Endothelial cell of umbilical vein (primary cell): ENCODE measurements at regions not wholly inside any gene's neighbourhood (a gene's known extent, or its start where the extent isn't known, plus 50 kb on each side); places are given as distances from the start of the nearest gene placed in this dataset.

Source experiments
- BruUV-seq: library from RNA; stranded (reverse); fragments of 400-500 nt; replicated peaks from 2 replicates; lab custom pipeline; 2021; lab: Mats Ljungman, UMichigan
- CTCF ChIA-PET: fragments of 300-600, 350-600 bp; sonication (Branson Sonifier 250); formaldehyde crosslinking; loops from one replicate; lab custom pipeline; 2021; ENCODE audit warnings: antibody characterized with exemption, inconsistent platforms; lab: Charles Lee
- POLR2A ChIA-PET: fragments of 300-600, 350-600 bp; sonication (Branson Sonifier 250); formaldehyde crosslinking; loops from one replicate; lab custom pipeline; 2021; ENCODE audit warnings: antibody characterized with exemption, inconsistent platforms; lab: Charles Lee
- DNase-seq: peaks from one replicate; pipeline ENCODE4 v3.0.0-alpha.2; 2011; ENCODE audit warnings: low read depth, low spot score
- FAIRE-seq: peaks from 2 replicates; lab custom pipeline; 2011; peaks lifted over from hg19 to GRCh38; lab: Jason Lieb, UNC
- H2AFZ ChIP-seq: 2 replicates; pipeline ENCODE4 v1.6.0; 2012; ENCODE audit warnings: low read depth, low read length, control low read depth, inconsistent platforms
- H3K27ac ChIP-seq: 2 replicates; pipeline ENCODE4 v1.5.1; 2011; ENCODE audit warnings: low read depth, mild to moderate bottlenecking, control low read depth, low read length, moderate library complexity; ENCODE audit not compliant: insufficient read depth
- H3K27me3 ChIP-seq, 2 experiments: 2 replicates each; pipeline versions ENCODE4 v1.6.0 to v1.6.1; 2011; ENCODE audit warnings: low read length in 2 of 2, mixed read lengths in 1 of 2; ENCODE audit not compliant: control insufficient read depth in 2 of 2, insufficient read depth in 2 of 2
- H3K36me3 ChIP-seq, 2 experiments: 2 replicates in 1 of 2; 3 replicates in 1 of 2; pipeline ENCODE4 v1.5.1; 2011; ENCODE audit warnings: low read length in 2 of 2, mild to moderate bottlenecking in 1 of 2, moderate library complexity in 1 of 2; ENCODE audit not compliant: control insufficient read depth in 2 of 2, insufficient read depth in 2 of 2; ENCODE audit errors: extremely low read depth in 1 of 2
- H3K4me1 ChIP-seq: 3 replicates; pipeline ENCODE4 v1.5.1; 2011; ENCODE audit warnings: mild to moderate bottlenecking, low read length; ENCODE audit not compliant: control insufficient read depth, insufficient read depth; ENCODE audit errors: extremely low read depth
- H3K4me2 ChIP-seq: 2 replicates; pipeline ENCODE4 v1.6.1; 2011; ENCODE audit warnings: low read length, control low read depth, mixed read lengths; ENCODE audit not compliant: insufficient read depth
- H3K4me3 ChIP-seq, 3 experiments: fragments of 200-600 bp in 1 of 3; sonication (generic), shearing (Covaris generic) in 1 of 3; replicated peaks in 1 of 3; 2 replicates each; pipeline ENCODE4 v1.5.1; 2011 to 2016; ENCODE audit warnings: control low read depth in 3 of 3, low read length in 3 of 3, mild to moderate bottlenecking in 2 of 3, inconsistent platforms in 1 of 3, low read depth in 1 of 3, moderate library complexity in 1 of 3; ENCODE audit not compliant: insufficient read depth in 1 of 3
- H3K79me2 ChIP-seq: 2 replicates; pipeline ENCODE4 v1.6.0; 2012; ENCODE audit warnings: low read length, inconsistent platforms; ENCODE audit not compliant: control insufficient read depth, insufficient read depth
- H3K9ac ChIP-seq: replicated peaks from 2 replicates; pipeline ENCODE3; 2011; ENCODE audit warnings: low read length, control low read depth; ENCODE audit not compliant: insufficient read depth; ENCODE audit errors: extremely low read depth
- H3K9me1 ChIP-seq: replicated peaks from 3 replicates; pipeline ENCODE4 v1.6.0; 2011; ENCODE audit warnings: mild to moderate bottlenecking, low read length; ENCODE audit not compliant: control insufficient read depth, insufficient read depth; ENCODE audit errors: extremely low read depth
- H3K9me3 ChIP-seq: replicated peaks from 2 replicates; pipeline ENCODE4 v1.5.1; 2012; ENCODE audit warnings: low read length, inconsistent platforms; ENCODE audit not compliant: control insufficient read depth, insufficient read depth
- H4K20me1 ChIP-seq: replicated peaks from 2 replicates; pipeline ENCODE3; 2011; ENCODE audit warnings: mild to moderate bottlenecking, low read length; ENCODE audit not compliant: control insufficient read depth, insufficient read depth; ENCODE audit errors: extremely low read depth
- CTCF ChIP-seq, 2 donors: IDR thresholded peaks; 1 replicate in 1 of 2; 2 replicates in 1 of 2; pipeline ENCODE4 v1.5.1; 2011; ENCODE audit warnings: low read length in 2 of 2, mild to moderate bottlenecking in 2 of 2, moderate library complexity in 2 of 2, control low read depth in 1 of 2, inconsistent platforms in 1 of 2, low read depth in 1 of 2; ENCODE audit not compliant: insufficient read depth in 1 of 2; ENCODE audit errors: extremely low read depth in 1 of 2
- EZH2 ChIP-seq: IDR thresholded peaks from 2 replicates; pipeline ENCODE4 v1.6.1; 2012; ENCODE audit warnings: borderline replicate concordance, low read depth, mild to moderate bottlenecking, moderate library complexity, low read length, inconsistent platforms; ENCODE audit not compliant: severe bottlenecking
- FOS ChIP-seq: IDR thresholded peaks from 2 replicates; pipeline ENCODE4 v1.6.1; 2011; ENCODE audit warnings: mild to moderate bottlenecking, low read length, moderate library complexity, borderline replicate concordance; ENCODE audit not compliant: insufficient read depth
- GATA2 ChIP-seq: IDR thresholded peaks from 2 replicates; pipeline ENCODE4 v1.7.0; 2011; ENCODE audit warnings: low read depth, mild to moderate bottlenecking, moderate library complexity, mixed read lengths, low read length; ENCODE audit not compliant: insufficient read length, insufficient read depth
- JUN ChIP-seq: IDR thresholded peaks from 2 replicates; pipeline ENCODE4 v1.6.1; 2011; ENCODE audit warnings: borderline replicate concordance, low read depth; ENCODE audit not compliant: insufficient read length, insufficient read depth
- MAX ChIP-seq: IDR thresholded peaks from 2 replicates; pipeline ENCODE4 v1.6.1; 2011; ENCODE audit not compliant: insufficient read depth, insufficient read length
- MYC ChIP-seq: IDR thresholded peaks from one replicate; pipeline ENCODE4 v1.6.1; 2011; ENCODE audit warnings: mild to moderate bottlenecking, low read depth, low read length
- POLR2A ChIP-seq: IDR thresholded peaks from 2 replicates; pipeline ENCODE4 v1.6.1; 2012; ENCODE audit warnings: low read depth, mild to moderate bottlenecking, control low read depth, low read length
- POLR2AphosphoS5 ChIP-seq: IDR thresholded peaks from 2 replicates; pipeline ENCODE4 v1.6.1; 2012; ENCODE audit warnings: low read depth, mild to moderate bottlenecking, control low read depth, low read length, moderate library complexity; ENCODE audit not compliant: insufficient read depth
- dilution Hi-C: fragments of 300-500 bp; cut with MboI; formaldehyde crosslinking; loops from one replicate; pipeline ENCODE4 v1.15.0; 2019; ENCODE audit warnings: low sequenced_read_pairs; ENCODE audit not compliant: extremely low pct_ligation_motif_present
- intact Hi-C: fragments of 100-400 bp; cut with micrococcal nuclease; formaldehyde crosslinking; loops from one replicate; pipeline ENCODE4 v1.10.0; 2022

GRCh38 chr5:133818869-133819600 lies 149.4 kb downstream of the C5orf15 start:
- Histone ChIP-seq H3K9ac (no peak overlapping the region), H3K9me1 (no peaks in the 10 kb centered on the region), H3K4me2 (no peak overlapping the region), H3K27me3 (peaks cover 25 to 36% of the 10 kb centered on the region in 2 experiments), H3K36me3 (no peaks in the 10 kb centered on the region), H3K4me3 (no peak overlapping the region), H3K79me2 (no peaks in the 10 kb centered on the region), H3K9me3 (no peaks in the 10 kb centered on the region), H3K4me1 (peaks cover 1% of the 10 kb centered on the region), H2AFZ (no peak overlapping the region), H4K20me1 (no peaks in the 10 kb centered on the region), H3K27ac (no peak overlapping the region)
- DNase-seq (no peak), FAIRE-seq (no peak)
- ChIA-PET POLR2A (no interaction called here), CTCF (no interaction called here)
- no TSS peak for BruUV-seq
- dilution Hi-C loops (no loop called here), intact Hi-C loops (no loop called here)
- TF ChIP-seq EZH2 (no peak), POLR2A (no peak), CTCF (IDR thresholded peaks at IDR 0.05; ENCODE audit: extremely low read depth in 1 of 2, insufficient read depth in 1 of 2, low read depth in 1 of 2, low read length in 2 of 2) (no peak), GATA2 (no peak), FOS (no peak), MAX (no peak), JUN (no peak), POLR2AphosphoS5 (no peak), MYC (no peak)
